HG03354 (cell line): ENCODE measurements at regions not wholly inside any gene's neighbourhood (a gene's known extent, or its start where the extent isn't known, plus 50 kb on each side); places are given as distances from the start of the nearest gene placed in this dataset.
"Not testable (repeated sequence)": the region's sequence is repeated elsewhere in the genome, so short reads cannot be mapped to it uniquely, and the experiment has no call there.

Source experiments
- ATAC-seq: cut with Tn5 transposase; IDR thresholded peaks from one replicate; pipeline ENCODE4 v1.9.1; 2021; ENCODE audit warnings: mild to moderate bottlenecking; ENCODE audit not compliant: unreplicated experiment, poor library complexity, severe bottlenecking

GRCh38 chr20:19921284-19921793, 95.8 kb upstream of the NAA20 start:
- no peak for ATAC-seq

DNA sequence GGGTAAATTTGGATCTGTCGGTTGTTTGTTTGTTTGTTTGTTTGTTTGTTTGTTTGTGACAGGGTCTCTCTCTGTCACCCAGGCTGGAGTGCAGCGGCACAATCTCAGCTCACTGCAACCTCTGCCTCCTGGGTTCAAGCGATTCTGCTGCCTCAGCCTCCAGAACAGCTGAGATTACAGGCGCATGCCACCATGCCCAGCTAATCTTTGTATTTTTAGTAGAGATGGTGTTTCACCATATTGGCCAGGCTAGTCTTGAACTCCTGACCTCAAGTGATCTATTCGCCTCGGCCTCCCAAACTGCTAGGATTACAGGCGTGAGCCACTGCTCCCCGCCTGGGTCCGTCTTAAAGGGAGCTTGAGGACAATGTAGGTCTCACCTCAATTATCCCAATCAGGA, 95.3 kb upstream of the NAA20 start:
- ATAC-seq = not testable (repeated sequence)

GRCh38 chr20:19922716-19923115, 94.4 kb upstream of the NAA20 start:
- ATAC-seq = no peak

DNA sequence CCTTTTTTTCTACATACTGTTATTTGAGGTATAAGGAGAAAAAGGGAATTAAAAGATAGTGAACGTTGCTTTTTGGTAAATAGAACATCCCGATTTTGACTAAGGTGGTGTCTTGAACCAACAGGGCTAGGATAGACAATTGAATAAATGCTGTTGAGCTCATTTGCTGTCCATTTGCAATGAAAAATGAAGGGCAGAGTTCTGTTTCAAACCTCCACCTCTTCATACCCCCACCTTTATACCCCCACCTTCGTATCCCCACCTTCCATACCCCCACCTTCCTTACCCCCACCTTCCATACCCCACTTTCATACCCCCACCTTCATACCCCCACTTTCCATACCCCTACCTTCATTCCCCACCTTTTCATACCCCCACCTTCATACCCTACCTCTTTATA, 93.4 kb upstream of the NAA20 start:
- ATAC-seq = no peak

- no peak for ATAC-seq
Measured at GRCh38 chr20:19924255-19924654, 92.9 kb upstream of the NAA20 start.

DNA sequence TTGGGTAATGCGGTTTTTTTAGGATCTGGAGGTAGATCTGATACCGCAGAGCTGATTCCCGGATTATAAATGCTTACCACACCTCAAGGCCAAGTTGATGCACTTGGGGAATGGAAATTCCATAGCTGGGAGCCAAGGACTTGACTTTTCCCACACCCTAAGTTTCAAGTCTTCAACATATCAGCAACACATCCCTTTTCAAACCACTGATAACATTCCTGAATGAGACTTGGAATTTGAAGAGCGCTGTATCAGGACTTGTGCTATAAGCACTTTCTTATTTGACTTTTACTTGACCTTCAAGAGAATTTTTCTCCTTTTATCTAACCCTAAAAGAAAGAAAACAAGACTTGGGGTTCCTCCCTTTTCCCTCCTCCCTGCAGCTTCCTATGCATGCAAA, 90.6 kb upstream of the NAA20 start:
- no peak for ATAC-seq

GRCh38 chr20:19928328-19929011, 88.7 kb upstream of the NAA20 start:
- ATAC-seq = no peak

DNA sequence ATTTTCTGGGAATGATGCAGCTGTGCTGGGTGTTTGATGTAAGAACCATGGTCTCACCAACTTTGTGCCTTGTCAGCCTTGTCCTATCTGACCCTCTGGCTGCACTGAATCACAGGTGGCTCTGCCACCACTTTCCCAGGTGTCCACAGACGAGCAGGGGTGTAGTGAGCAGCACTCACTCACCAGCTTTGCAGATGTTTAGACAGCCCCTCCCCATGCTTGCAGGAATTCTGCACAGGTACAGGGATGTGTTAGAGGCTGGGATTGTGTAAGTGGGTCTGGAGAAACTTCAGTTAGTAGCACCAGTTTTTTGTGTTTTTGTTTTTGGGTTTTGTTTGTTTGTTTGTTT, 88.2 kb upstream of the NAA20 start:
- no peak for ATAC-seq

DNA sequence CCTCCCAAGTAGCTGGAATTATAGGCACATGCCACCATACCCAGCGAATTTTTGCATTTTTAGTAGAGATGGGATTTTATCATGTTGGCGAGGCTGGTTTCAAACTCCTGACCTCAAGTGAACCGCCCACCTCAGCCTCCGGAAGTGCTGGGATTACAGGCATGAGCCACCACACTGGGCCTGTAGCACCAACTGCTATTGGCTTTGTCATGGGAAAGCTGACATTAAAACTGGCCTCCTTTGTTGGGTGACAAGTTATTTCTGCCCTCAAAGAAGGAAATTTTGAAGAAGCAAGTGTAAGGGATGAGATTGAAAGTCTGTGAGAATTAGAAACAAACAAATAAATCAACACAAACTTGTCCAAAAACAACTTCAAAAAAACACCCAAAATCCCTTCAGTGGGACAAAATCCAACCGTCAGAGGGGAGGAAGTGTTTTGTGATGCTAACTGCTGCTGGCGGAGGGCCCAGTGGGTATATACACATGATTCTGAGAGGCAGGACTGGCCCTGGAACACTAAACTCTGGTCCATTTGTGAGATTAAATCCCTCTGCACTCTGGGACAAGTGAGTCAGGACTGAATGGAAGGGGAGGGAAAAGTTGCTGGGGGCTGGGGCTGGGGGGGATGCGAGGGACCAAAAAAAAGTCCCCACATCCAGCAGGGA, 87.5 kb upstream of the NAA20 start:
- no peak for ATAC-seq

GRCh38 chr20:19930426-19930825, 86.7 kb upstream of the NAA20 start:
- ATAC-seq = no peak

- no peak for ATAC-seq
Measured at GRCh38 chr20:19932170-19932667, 84.9 kb upstream of the NAA20 start.

GRCh38 chr20:19934792-19935491, 82.2 kb upstream of the NAA20 start:
- no peak for ATAC-seq

GRCh38 chr20:19935842-19936241, 81.3 kb upstream of the NAA20 start:
- no peak for ATAC-seq

DNA sequence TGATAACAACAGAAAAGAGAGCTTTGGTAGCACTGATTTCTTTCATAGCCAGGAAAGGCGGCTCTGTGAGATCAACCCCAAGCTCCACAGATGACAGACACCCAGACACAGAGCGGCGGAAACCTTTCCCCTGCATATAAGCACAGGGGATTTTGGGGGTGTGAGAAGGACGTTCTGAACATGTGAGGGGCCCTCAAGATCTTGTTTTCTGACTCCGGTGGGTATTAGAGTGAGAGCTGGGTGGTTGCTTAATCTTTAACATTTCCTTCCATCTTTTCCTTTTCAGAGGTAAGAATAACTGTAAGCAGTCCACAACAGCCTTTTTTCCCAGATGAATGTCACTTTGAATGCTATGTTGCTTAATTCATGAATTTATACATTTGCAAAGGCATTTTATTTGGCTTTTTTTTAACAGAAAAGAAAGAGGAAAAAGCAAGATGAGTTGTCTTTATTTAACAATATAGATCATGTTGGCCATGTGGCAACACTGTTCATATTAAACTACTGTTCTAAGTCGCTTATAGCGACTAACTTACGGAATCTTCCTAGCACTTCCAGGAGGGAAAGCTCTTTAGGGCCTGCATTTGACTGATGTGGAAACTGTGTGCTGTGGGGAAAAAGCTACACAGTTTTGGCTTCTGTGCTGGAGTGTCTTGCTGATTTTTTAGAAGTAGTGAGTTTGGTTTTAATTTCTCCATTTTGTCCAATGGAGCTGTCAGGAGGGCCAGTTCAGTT, 80.5 kb upstream of the NAA20 start:
- no peak for ATAC-seq

DNA sequence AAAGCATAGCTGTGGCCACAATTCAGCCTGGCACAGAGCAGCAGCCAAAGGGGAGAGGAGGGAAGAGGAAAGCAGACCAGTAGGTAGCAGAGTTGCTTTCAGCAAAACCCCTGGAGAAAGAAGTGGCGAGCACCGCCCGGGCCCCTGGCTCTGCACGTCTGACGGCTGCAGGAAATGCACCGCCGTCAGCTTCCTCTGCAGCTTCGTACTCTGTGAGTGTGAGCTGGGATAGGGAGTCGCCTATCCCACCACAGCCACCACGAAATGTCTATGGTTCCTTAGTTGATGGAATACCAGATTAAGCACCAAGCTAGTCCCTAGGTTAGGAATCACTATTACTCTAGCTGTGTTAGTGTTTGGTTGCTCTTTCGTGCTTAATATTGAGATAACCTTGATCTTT, 79.9 kb upstream of the NAA20 start:
- ATAC-seq = peak; percentile 22

GRCh38 chr20:19937651-19938420, 79.3 kb upstream of the NAA20 start:
- peak; percentile 82 for ATAC-seq

- no peak for ATAC-seq
Measured at GRCh38 chr20:19938421-19939090, 78.6 kb upstream of the NAA20 start.

DNA sequence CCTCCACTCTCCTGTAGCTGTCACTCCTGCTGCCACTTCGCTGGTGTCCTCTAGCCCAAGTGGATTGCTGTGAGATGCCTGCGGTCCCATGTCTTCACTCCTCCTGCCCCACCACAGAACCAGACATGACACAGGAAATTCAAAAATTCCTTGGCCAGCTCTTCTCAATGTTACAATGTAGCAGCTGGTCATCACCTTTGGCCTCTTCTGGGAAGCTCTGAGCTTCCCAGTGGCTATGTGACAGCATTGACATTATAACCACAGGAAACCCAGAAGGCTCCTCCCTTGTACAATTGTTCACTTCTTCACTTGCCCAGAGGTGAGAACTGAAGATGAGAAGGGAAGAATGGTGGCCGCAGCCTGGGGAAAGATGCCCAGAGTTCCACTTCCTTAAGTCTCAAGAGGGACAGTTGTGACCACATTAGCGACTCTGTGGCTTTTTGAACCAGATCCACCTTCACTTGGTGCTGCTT, 76.1 kb upstream of the NAA20 start:
- no peak for ATAC-seq

DNA sequence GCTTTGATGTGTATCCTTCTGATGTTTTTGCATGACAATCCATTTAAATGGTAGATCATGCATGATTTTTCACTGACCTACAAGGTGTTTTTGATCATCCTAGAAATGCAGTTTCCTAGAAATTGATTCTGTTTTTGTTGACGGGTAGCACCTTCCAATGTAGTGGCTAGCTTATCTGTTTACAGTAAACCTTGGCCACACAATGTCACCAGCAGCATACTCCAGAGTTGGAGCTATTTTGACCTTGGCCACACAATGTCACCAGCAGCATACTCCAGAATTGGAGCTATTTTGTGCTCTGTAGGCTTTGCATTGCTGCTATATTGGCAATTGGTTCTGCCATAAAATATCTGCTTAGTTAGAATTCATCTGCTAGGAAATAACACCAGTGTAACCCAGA, 74.6 kb upstream of the NAA20 start:
- no peak for ATAC-seq
